IMR-90 (cell line): ENCODE measurements at regions not wholly inside any gene's neighbourhood (a gene's known extent, or its start where the extent isn't known, plus 50 kb on each side); places are given as distances from the start of the nearest gene placed in this dataset.

ENCODE experiments used
- ATAC-seq: fragments of 200-7000 bp; cut with Tn5 transposase; 2 replicates; pipeline ENCODE4 v1.9.1; 2020; ENCODE audit warnings: low read depth, mild to moderate bottlenecking, moderate library complexity
- BruUV-seq: library from RNA; stranded (reverse); fragments of 400-500 nt; replicated peaks from 2 replicates; lab custom pipeline; 2021; lab: Mats Ljungman, UMichigan
- CTCF ChIA-PET: fragments of 300-600 bp; formaldehyde crosslinking; extraction: SDS; loops from one replicate; lab custom pipeline; 2021; ENCODE audit warnings: antibody characterized with exemption; lab: Yijun Ruan, JAX
- POLR2A ChIA-PET: fragments of 300-600 bp; sonication (Branson Sonifier 250); formaldehyde crosslinking; loops from one replicate; lab custom pipeline; 2022; ENCODE audit warnings: antibody characterized with exemption; ENCODE audit not compliant: unreplicated experiment; lab: Charles Lee
- DNase-seq: peaks from one replicate; pipeline ENCODE4 v3.0.0; 2013
- H2AFZ ChIP-seq: replicated peaks from 2 replicates; pipeline ENCODE3; 2013; ENCODE audit warnings: low read length, mild to moderate bottlenecking; ENCODE audit not compliant: poor library complexity
- H2AK5ac ChIP-seq: 2 replicates; pipeline ENCODE4 v1.6.1; 2013; ENCODE audit warnings: low read depth, low read length, inconsistent platforms
- H2AK9ac ChIP-seq: replicated peaks from 2 replicates; pipeline ENCODE3; 2013; ENCODE audit warnings: mild to moderate bottlenecking, low read depth, low read length, moderate library complexity; ENCODE audit not compliant: poor library complexity
- H2BK120ac ChIP-seq: 2 replicates; pipeline ENCODE4 v1.6.1; 2013; ENCODE audit warnings: low read depth, low read length, inconsistent platforms
- H2BK15ac ChIP-seq: 3 replicates; pipeline ENCODE4 v1.6.1; 2013; ENCODE audit warnings: low read depth, low read length, inconsistent platforms
- H2BK20ac ChIP-seq: 2 replicates; pipeline ENCODE4 v1.6.1; 2013; ENCODE audit warnings: low read depth, mild to moderate bottlenecking, inconsistent platforms, low read length, moderate library complexity
- H2BK5ac ChIP-seq: 2 replicates; pipeline ENCODE4 v1.6.1; 2013; ENCODE audit warnings: mild to moderate bottlenecking, low read depth, low read length, inconsistent platforms; ENCODE audit not compliant: poor library complexity, severe bottlenecking
- H3K14ac ChIP-seq: replicated peaks from 2 replicates; pipeline ENCODE4 v1.6.1; 2013; ENCODE audit warnings: low read depth, low read length, inconsistent platforms
- H3K18ac ChIP-seq: 2 replicates; pipeline ENCODE4 v1.6.1; 2013; ENCODE audit warnings: low read depth, low read length, control low read depth
- H3K23ac ChIP-seq: 2 replicates; pipeline ENCODE4 v1.6.1; 2013; ENCODE audit warnings: low read depth, low read length, inconsistent platforms
- H3K27ac ChIP-seq: 2 replicates; pipeline ENCODE4 v1.5.1; 2013; ENCODE audit warnings: mild to moderate bottlenecking, control low read depth, low read length; ENCODE audit not compliant: insufficient read depth
- H3K27me3 ChIP-seq: 2 replicates; pipeline ENCODE4 v1.6.1; 2013; ENCODE audit warnings: low read length; ENCODE audit not compliant: control insufficient read depth, insufficient read depth
- H3K36me3 ChIP-seq: 2 replicates; pipeline ENCODE4 v1.6.1; 2013; ENCODE audit warnings: low read length, mixed read lengths; ENCODE audit not compliant: control insufficient read depth, insufficient read depth
- H3K4ac ChIP-seq: 2 replicates; pipeline ENCODE4 v1.6.1; 2013; ENCODE audit warnings: low read depth, low read length, inconsistent platforms
- H3K4me1 ChIP-seq: 2 replicates; pipeline ENCODE4 v1.6.1; 2013; ENCODE audit warnings: low read length, mixed read lengths; ENCODE audit not compliant: control insufficient read depth, insufficient read depth
- H3K4me2 ChIP-seq: 2 replicates; pipeline ENCODE4 v1.6.1; 2013; ENCODE audit warnings: low read depth, mild to moderate bottlenecking, control low read depth, low read length, moderate library complexity
- H3K4me3 ChIP-seq: 2 replicates; pipeline ENCODE4 v1.5.1; 2013; ENCODE audit warnings: low read depth, mild to moderate bottlenecking, control low read depth, low read length, moderate library complexity; ENCODE audit not compliant: insufficient read depth
- H3K56ac ChIP-seq: 2 replicates; pipeline ENCODE4 v1.6.1; 2013; ENCODE audit warnings: low read length, inconsistent platforms; ENCODE audit not compliant: insufficient read depth; ENCODE audit errors: extremely low read depth
- H3K79me1 ChIP-seq, 2 experiments: 2 replicates each; pipeline ENCODE4 v1.6.1; 2013; ENCODE audit warnings: low read length in 2 of 2, inconsistent platforms in 1 of 2, low read depth in 1 of 2
- H3K9ac ChIP-seq: 2 replicates; pipeline ENCODE4 v1.6.1; 2013; ENCODE audit warnings: low read depth, low read length, control low read depth
- H3K9me1 ChIP-seq: 2 replicates; pipeline ENCODE4 v1.6.1; 2013; ENCODE audit warnings: low read length, inconsistent platforms; ENCODE audit not compliant: insufficient read depth
- H3K9me3 ChIP-seq: 2 replicates; pipeline ENCODE4 v1.6.1; 2013; ENCODE audit warnings: low read length; ENCODE audit not compliant: control insufficient read depth, insufficient read depth
- H4K20me1 ChIP-seq: 2 replicates; pipeline ENCODE4 v1.6.1; 2013; ENCODE audit warnings: low read length, inconsistent platforms; ENCODE audit not compliant: insufficient read depth
- H4K5ac ChIP-seq: 2 replicates; pipeline ENCODE4 v1.6.1; 2013; ENCODE audit warnings: mild to moderate bottlenecking, low read depth, low read length, control low read depth
- H4K8ac ChIP-seq, 2 experiments: 2 replicates each; pipeline ENCODE4 v1.6.1; 2013; ENCODE audit warnings: low read depth in 2 of 2, low read length in 2 of 2, control low read depth in 1 of 2, inconsistent platforms in 1 of 2
- H4K91ac ChIP-seq: 2 replicates; pipeline ENCODE4 v1.6.1; 2013; ENCODE audit warnings: low read depth, low read length, inconsistent platforms; ENCODE audit not compliant: insufficient read depth
- BHLHE40 ChIP-seq: fragments of 150-350 bp; IDR thresholded peaks from 2 replicates; pipeline ENCODE4 v1.6.1; 2016; ENCODE audit warnings: mild to moderate bottlenecking, low read depth, low read length
- CHD1 ChIP-seq: IDR thresholded peaks from 2 replicates; pipeline ENCODE4 v1.6.1; 2012; ENCODE audit warnings: low read depth, low read length, improper control_type of control experiment
- MAZ ChIP-seq: IDR thresholded peaks from 2 replicates; pipeline ENCODE4 v1.6.1; 2012; ENCODE audit warnings: low read depth, mild to moderate bottlenecking, low read length, improper control_type of control experiment, moderate library complexity, borderline replicate concordance
- POLR2A ChIP-seq: IDR thresholded peaks from 2 replicates; pipeline ENCODE4 v1.6.1; 2012; ENCODE audit warnings: mild to moderate bottlenecking, low read depth, low read length
- RAD21 ChIP-seq: IDR thresholded peaks from 2 replicates; pipeline ENCODE4 v1.6.1; 2012; ENCODE audit warnings: low read length, improper control_type of control experiment
- RFX5 ChIP-seq: IDR thresholded peaks from 2 replicates; pipeline ENCODE4 v1.8.0; 2012; ENCODE audit warnings: low read depth, mild to moderate bottlenecking, low read length, moderate library complexity
- WGBS, 2 experiments: methylation state at CpG; one replicate each; pipeline versions ENCODE4 v1.1.5 to v1.1.7; 2013; ENCODE audit warnings: missing lambda C conversion rate in 2 of 2; ENCODE audit not compliant: insufficient read length in 1 of 2; ENCODE audit errors: extremely low coverage in 2 of 2; 5-methylcytosine and 5-hydroxymethylcytosine counted together
- dilution Hi-C: fragments of 300-500 bp; cut with HindIII; formaldehyde crosslinking; loops from one replicate; pipeline ENCODE4 v1.14.3; 2018; ENCODE audit warnings: low sequenced_read_pairs; ENCODE audit not compliant: unreplicated experiment
- in situ Hi-C: fragments of 300-500 bp; cut with MboI; formaldehyde crosslinking; loops from 3 replicates; pipeline ENCODE4 v1.14.3; 2019; ENCODE audit warnings: low sequenced_read_pairs, inconsistent platforms, mixed read lengths
- intact Hi-C: fragments of 100-400 bp; cut with micrococcal nuclease; formaldehyde crosslinking; loops from 2 replicates; pipeline ENCODE4 v1.10.0; 2022

GRCh38 chr20:12700701-12701100 is 308.1 kb upstream of the SPTLC3 start:
- H3K27ac ChIP-seq: no peak overlapping the region
- WGBS, 2 experiments: 100% methylated on average over 1 of the region's 9 CpGs; no CpG with 5 or more reads in 1 of the 2 experiments
- H3K4me2 ChIP-seq: no peak overlapping the region
- H2BK15ac ChIP-seq: no peak overlapping the region
- no peak overlapping the region for H2BK5ac ChIP-seq
- H2BK20ac ChIP-seq: no peak overlapping the region
- ChIA-PET CTCF (no interaction called here), POLR2A (no interaction called here)
- H3K4me3 ChIP-seq: no peak overlapping the region
- H3K9me1 ChIP-seq: no peaks in the 10 kb centered on the region
- no TSS peak for BruUV-seq
- no peak overlapping the region for H2BK120ac ChIP-seq
- H3K79me1 ChIP-seq: no peaks in the 10 kb centered on the region
- no peak for TF ChIP-seq MAZ
- TF ChIP-seq RFX5: no peak
- no peak for TF ChIP-seq BHLHE40
- TF ChIP-seq CHD1: no peak
- no peak for TF ChIP-seq POLR2A
- no peak for TF ChIP-seq RAD21
- no peaks in the 10 kb centered on the region for H3K27me3 ChIP-seq
- H3K36me3 ChIP-seq: no peaks in the 10 kb centered on the region
- no peaks in the 10 kb centered on the region for H3K4me1 ChIP-seq
- dilution Hi-C loops (no loop called here), intact Hi-C loops (no loop called here), in situ Hi-C loops (no loop called here)
- H3K56ac ChIP-seq: no peak overlapping the region
- peaks cover 13% of the 10 kb centered on the region for H3K9me3 ChIP-seq
- no peak overlapping the region for H3K18ac ChIP-seq
- no peak overlapping the region for H4K5ac ChIP-seq
- no peak overlapping the region for H3K9ac ChIP-seq
- H2AK5ac ChIP-seq: no peak overlapping the region
- no peak overlapping the region for H4K91ac ChIP-seq
- H4K20me1 ChIP-seq: no peaks in the 10 kb centered on the region
- H2AK9ac ChIP-seq: no peak overlapping the region
- H2AFZ ChIP-seq: no peak overlapping the region
- no peak overlapping the region for H3K14ac ChIP-seq
- no peak for ATAC-seq
- no peak overlapping the region for H3K23ac ChIP-seq
- no peak overlapping the region for H4K8ac ChIP-seq
- DNase-seq: no peak
- no peak overlapping the region for H3K4ac ChIP-seq
